Trophoblast cell (in vitro differentiated cells and primary cell): ENCODE measurements at regions not wholly inside any gene's neighbourhood (a gene's known extent, or its start where the extent isn't known, plus 50 kb on each side); places are given as distances from the start of the nearest gene placed in this dataset.

ENCODE experiments used
- DNase-seq, 2 donors: peaks; one replicate each; pipeline ENCODE4 v3.0.0-alpha.2; 2016
- H2AFZ ChIP-seq: 2 replicates; pipeline ENCODE4 v1.6.1; 2013; ENCODE audit warnings: low read length, moderate library complexity, mild to moderate bottlenecking; ENCODE audit not compliant: insufficient read depth, poor library complexity
- H2AK5ac ChIP-seq: 2 replicates; pipeline ENCODE4 v1.6.1; 2013; ENCODE audit warnings: mild to moderate bottlenecking, low read length
- H2BK120ac ChIP-seq: 2 replicates; pipeline ENCODE4 v1.6.1; 2013; ENCODE audit warnings: low read length, mild to moderate bottlenecking, moderate library complexity; ENCODE audit not compliant: insufficient read depth, poor library complexity
- H2BK12ac ChIP-seq: 2 replicates; pipeline ENCODE4 v1.6.1; 2013; ENCODE audit warnings: mild to moderate bottlenecking, low read length, moderate library complexity
- H2BK5ac ChIP-seq: 2 replicates; pipeline ENCODE4 v1.6.1; 2013; ENCODE audit warnings: low read length, low read depth, moderate library complexity, mild to moderate bottlenecking; ENCODE audit not compliant: poor library complexity
- H3K14ac ChIP-seq: 2 replicates; pipeline ENCODE4 v1.6.1; 2013; ENCODE audit warnings: mild to moderate bottlenecking, low read length
- H3K18ac ChIP-seq: 2 replicates; pipeline ENCODE4 v1.6.1; 2013; ENCODE audit warnings: mild to moderate bottlenecking, low read length
- H3K23ac ChIP-seq: 2 replicates; pipeline ENCODE4 v1.6.1; 2013; ENCODE audit warnings: low read length
- H3K27ac ChIP-seq: 2 replicates; pipeline ENCODE4 v1.5.1; 2013; ENCODE audit warnings: low read depth, mild to moderate bottlenecking, inconsistent platforms, low read length, moderate library complexity
- H3K27me3 ChIP-seq: 2 replicates; pipeline ENCODE4 v1.6.1; 2013; ENCODE audit warnings: inconsistent platforms, mild to moderate bottlenecking, low read length, moderate library complexity; ENCODE audit not compliant: insufficient read depth
- H3K36me3 ChIP-seq, 2 experiments: 1 replicate in 1 of 2; 2 replicates in 1 of 2; pipeline ENCODE4 v1.6.1; 2013; ENCODE audit warnings: low read length in 2 of 2, mild to moderate bottlenecking in 2 of 2, moderate library complexity in 1 of 2; ENCODE audit not compliant: insufficient read depth in 2 of 2, control insufficient read depth in 1 of 2
- H3K4ac ChIP-seq: 2 replicates; pipeline ENCODE4 v1.6.1; 2013; ENCODE audit warnings: low read depth, mild to moderate bottlenecking, low read length, moderate library complexity
- H3K4me1 ChIP-seq, 2 experiments: 1 replicate in 1 of 2; 2 replicates in 1 of 2; pipeline ENCODE4 v1.6.1; 2013; ENCODE audit warnings: low read length in 2 of 2, mild to moderate bottlenecking in 2 of 2, moderate library complexity in 1 of 2; ENCODE audit not compliant: insufficient read depth in 2 of 2, control insufficient read depth in 1 of 2
- H3K4me2 ChIP-seq: 2 replicates; pipeline ENCODE4 v1.6.1; 2013; ENCODE audit warnings: inconsistent platforms, mild to moderate bottlenecking, low read length, moderate library complexity
- H3K4me3 ChIP-seq: 2 replicates; pipeline ENCODE4 v1.5.1; 2013; ENCODE audit warnings: mild to moderate bottlenecking, low read depth, low read length, inconsistent platforms
- H3K79me1 ChIP-seq: one replicate; pipeline ENCODE4 v1.6.1; 2013; ENCODE audit warnings: low read length
- H3K79me2 ChIP-seq: 2 replicates; pipeline ENCODE4 v1.6.1; 2013; ENCODE audit warnings: low read length, mild to moderate bottlenecking; ENCODE audit not compliant: control insufficient read depth, insufficient read depth, poor library complexity
- H3K9ac ChIP-seq: 2 replicates; pipeline ENCODE4 v1.6.1; 2013; ENCODE audit warnings: mild to moderate bottlenecking, low read length
- H3K9me3 ChIP-seq: 2 replicates; pipeline ENCODE4 v1.6.1; 2013; ENCODE audit warnings: low read depth, mild to moderate bottlenecking, control low read depth, inconsistent platforms, low read length; ENCODE audit not compliant: insufficient read depth
- H4K12ac ChIP-seq: 2 replicates; pipeline ENCODE4 v1.6.1; 2013; ENCODE audit warnings: low read depth, mild to moderate bottlenecking, low read length, moderate library complexity
- H4K8ac ChIP-seq: 2 replicates; pipeline ENCODE4 v1.6.1; 2013; ENCODE audit warnings: low read depth, mild to moderate bottlenecking, low read length, moderate library complexity
- H4K91ac ChIP-seq: one replicate; pipeline ENCODE4 v1.6.1; 2013; ENCODE audit warnings: low read depth, mild to moderate bottlenecking, low read length, moderate library complexity
- WGBS: extraction: QIAGEN DNeasy Blood & Tissue Kit; methylation state at CpG from one replicate; pipeline ENCODE4 v1.1.7; 2013; ENCODE audit warnings: missing lambda C conversion rate; ENCODE audit not compliant: insufficient read length, insufficient coverage; ENCODE audit errors: extremely low coverage; 5-methylcytosine and 5-hydroxymethylcytosine counted together

DNA sequence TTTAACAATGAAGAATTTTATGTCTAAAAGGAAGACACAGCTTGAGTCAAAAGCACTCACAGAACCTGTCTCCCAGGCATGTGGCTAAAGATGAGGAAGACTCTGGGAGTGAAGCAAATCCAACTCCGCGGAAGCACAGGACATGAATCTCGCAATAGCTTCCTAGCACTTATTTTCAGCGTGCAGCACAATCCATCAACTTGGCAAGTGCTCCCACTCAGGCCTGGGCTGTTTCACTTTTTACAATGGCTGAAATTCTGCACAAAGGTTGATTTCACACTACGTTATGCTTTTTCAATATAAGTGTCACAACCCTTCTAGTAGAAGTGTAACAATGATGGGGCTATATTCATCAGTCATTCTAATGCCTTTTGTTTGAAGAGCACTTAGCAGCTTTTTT is 180.2 kb downstream of the XPNPEP1 start:
- Histone ChIP-seq H3K4me2 (no peak overlapping the region), H3K9ac (no peak overlapping the region), H3K27me3 (no peaks in the 10 kb centered on the region), H3K14ac (no peak overlapping the region), H2AFZ (no peak overlapping the region), H2BK12ac (no peak overlapping the region), H2AK5ac (no peak overlapping the region), H3K4ac (no peak overlapping the region), H3K18ac (no peak overlapping the region), H4K12ac (no peak overlapping the region), H3K9me3 (no peaks in the 10 kb centered on the region), H3K36me3 (no peaks in the 10 kb centered on the region), H3K27ac (no peak overlapping the region), H3K4me3 (no peak overlapping the region), H2BK5ac (no peak overlapping the region), H3K79me2 (no peaks in the 10 kb centered on the region), H4K8ac (no peak overlapping the region), H3K4me1 (no peaks in the 10 kb centered on the region), H4K91ac (no peak overlapping the region), H3K79me1 (no peaks in the 10 kb centered on the region), H3K23ac (no peak overlapping the region), H2BK120ac (no peak overlapping the region)
- no CpG with 5 or more reads among the region's 5 CpGs for WGBS
- DNase-seq = no peak

DNA sequence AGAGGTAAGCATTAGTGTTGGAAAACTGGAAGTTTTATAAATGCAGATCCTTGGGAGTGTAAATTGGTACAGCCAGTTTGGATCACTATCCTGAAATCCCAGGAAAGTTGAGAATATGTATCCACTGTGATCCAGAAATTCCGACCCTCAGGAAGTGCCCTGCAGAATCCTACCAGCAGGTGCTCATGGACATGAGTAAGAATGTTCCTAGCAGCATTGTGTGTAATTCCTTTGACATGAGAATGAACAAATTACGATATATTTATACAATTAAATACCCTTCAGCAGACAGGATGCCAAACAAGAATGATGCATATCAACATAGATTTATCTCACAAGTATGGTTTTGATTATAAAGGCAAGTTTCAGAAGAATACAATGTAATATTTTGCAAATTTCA is 181.6 kb downstream of the XPNPEP1 start:
- Histone ChIP-seq H2AFZ (no peak overlapping the region), H2BK5ac (no peak overlapping the region), H3K4ac (no peak overlapping the region), H2BK120ac (no peak overlapping the region), H2AK5ac (no peak overlapping the region), H3K4me2 (no peak overlapping the region), H3K23ac (no peak overlapping the region), H4K12ac (no peak overlapping the region), H3K14ac (no peak overlapping the region), H3K27me3 (no peaks in the 10 kb centered on the region), H3K79me2 (no peaks in the 10 kb centered on the region), H3K27ac (no peak overlapping the region), H3K36me3 (no peaks in the 10 kb centered on the region), H3K9me3 (no peaks in the 10 kb centered on the region), H4K8ac (no peak overlapping the region), H3K4me3 (no peak overlapping the region), H4K91ac (no peak overlapping the region), H3K79me1 (no peaks in the 10 kb centered on the region), H2BK12ac (no peak overlapping the region), H3K18ac (no peak overlapping the region), H3K4me1 (no peaks in the 10 kb centered on the region), H3K9ac (no peak overlapping the region)
- WGBS = no CpG with 5 or more reads among the region's 2 CpGs
- no peak for DNase-seq

DNA sequence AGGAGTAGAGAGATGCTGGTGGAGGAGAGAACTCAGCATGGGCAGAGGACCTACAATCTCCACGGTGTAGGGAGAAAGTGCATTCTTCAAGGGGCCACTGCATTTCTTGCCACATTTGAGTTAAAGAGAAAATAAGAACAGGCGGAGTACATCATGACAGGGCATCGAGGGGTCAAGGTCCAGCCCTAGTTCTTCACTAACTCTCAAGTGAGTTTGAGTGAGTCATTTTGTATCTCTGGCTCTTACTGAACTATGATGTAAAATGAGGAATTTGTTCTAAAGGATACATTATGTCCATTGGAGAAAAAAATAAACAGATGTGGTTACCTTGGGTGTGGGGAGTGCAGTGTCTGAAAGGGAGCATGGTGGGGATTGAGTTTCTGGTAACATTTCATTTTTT is 182.9 kb downstream of the XPNPEP1 start:
- no CpG with 5 or more reads among the region's 3 CpGs for WGBS
- Histone ChIP-seq H3K4me1 (no peaks in the 10 kb centered on the region), H3K4ac (no peak overlapping the region), H3K79me1 (no peaks in the 10 kb centered on the region), H3K18ac (no peak overlapping the region), H3K23ac (no peak overlapping the region), H3K27ac (no peak overlapping the region), H3K36me3 (no peaks in the 10 kb centered on the region), H2BK5ac (no peak overlapping the region), H4K12ac (no peak overlapping the region), H3K14ac (no peak overlapping the region), H2BK12ac (no peak overlapping the region), H3K79me2 (no peaks in the 10 kb centered on the region), H3K27me3 (no peaks in the 10 kb centered on the region), H2AFZ (no peak overlapping the region), H4K8ac (no peak overlapping the region), H3K4me3 (no peak overlapping the region), H3K9ac (no peak overlapping the region), H3K4me2 (no peak overlapping the region), H3K9me3 (no peaks in the 10 kb centered on the region), H4K91ac (no peak overlapping the region), H2AK5ac (no peak overlapping the region), H2BK120ac (no peak overlapping the region)
- DNase-seq = no peak

DNA sequence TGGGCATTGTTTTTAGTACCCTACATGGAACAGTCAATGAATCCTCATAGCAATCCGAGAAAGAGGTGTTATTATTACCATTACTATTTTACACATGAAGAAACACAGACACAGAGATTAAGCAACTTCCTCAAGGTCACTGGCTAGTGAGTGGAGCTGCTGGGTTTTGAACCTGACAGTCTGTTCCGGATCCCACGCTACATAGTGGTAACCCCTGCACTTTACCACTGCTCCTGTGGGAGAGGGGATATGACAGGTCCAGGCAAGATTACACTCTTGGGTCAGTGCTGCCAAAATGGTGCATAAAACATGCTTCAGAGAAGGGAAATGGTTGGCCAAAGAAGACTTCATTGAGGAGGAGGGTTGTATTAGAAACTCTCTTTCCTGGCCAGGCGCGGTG is 185.7 kb downstream of the XPNPEP1 start:
- Histone ChIP-seq H3K14ac (no peak overlapping the region), H2BK5ac (no peak overlapping the region), H3K79me1 (no peaks in the 10 kb centered on the region), H3K18ac (no peak overlapping the region), H2AK5ac (no peak overlapping the region), H3K23ac (no peak overlapping the region), H2BK12ac (no peak overlapping the region), H2AFZ (no peak overlapping the region), H3K27me3 (no peaks in the 10 kb centered on the region), H3K9ac (no peak overlapping the region), H4K91ac (no peak overlapping the region), H3K9me3 (no peaks in the 10 kb centered on the region), H3K4me1 (no peaks in the 10 kb centered on the region), H3K36me3 (no peaks in the 10 kb centered on the region), H3K79me2 (no peaks in the 10 kb centered on the region), H4K12ac (no peak overlapping the region), H2BK120ac (no peak overlapping the region), H3K4ac (no peak overlapping the region), H4K8ac (no peak overlapping the region), H3K27ac (no peak overlapping the region), H3K4me2 (no peak overlapping the region), H3K4me3 (no peak overlapping the region)
- no peak for DNase-seq
- WGBS = no CpG with 5 or more reads among the region's 5 CpGs
